CD4-positive, alpha-beta T cell treated with Interleukin-15 for 1 hour (primary cell): ENCODE measurements at regions not wholly inside any gene's neighbourhood (a gene's known extent, or its start where the extent isn't known, plus 50 kb on each side); places are given as distances from the start of the nearest gene placed in this dataset.
"Not testable (repeated sequence)": the region's sequence is repeated elsewhere in the genome, so short reads cannot be mapped to it uniquely, and the experiment has no call there.

Source experiments
- DNase-seq: peaks from one replicate; pipeline ENCODE4 v3.0.0-alpha.2; 2020

DNA sequence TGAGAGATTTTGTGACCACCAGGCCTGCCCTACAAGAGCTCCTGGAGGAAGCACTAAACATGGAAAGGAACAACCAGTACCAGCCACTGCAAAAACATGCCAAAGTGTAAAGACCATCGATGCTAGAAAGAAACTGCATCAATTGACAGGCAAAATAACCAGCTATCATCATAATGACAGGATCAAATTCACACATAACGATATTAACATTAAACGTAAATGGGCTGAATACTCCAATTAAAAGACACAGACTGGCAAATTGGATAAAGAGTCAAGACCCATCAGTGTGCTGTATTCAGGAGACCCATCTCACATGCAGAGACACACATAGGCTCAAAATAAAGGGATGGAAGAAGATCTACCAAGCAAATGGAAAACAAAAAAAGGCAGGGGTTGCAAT, 182.4 kb downstream of the PRELID2 start:
- DNase-seq = not testable (repeated sequence)

GRCh38 chr5:145647137-145647536, 188.0 kb downstream of the PRELID2 start:
- DNase-seq = not testable (repeated sequence)

- DNase-seq = not testable (repeated sequence)
Observed at GRCh38 chr5:145643214-145643613, 191.9 kb downstream of the PRELID2 start.

GRCh38 chr5:145637396-145637795, 197.7 kb downstream of the PRELID2 start:
- no peak for DNase-seq

DNA sequence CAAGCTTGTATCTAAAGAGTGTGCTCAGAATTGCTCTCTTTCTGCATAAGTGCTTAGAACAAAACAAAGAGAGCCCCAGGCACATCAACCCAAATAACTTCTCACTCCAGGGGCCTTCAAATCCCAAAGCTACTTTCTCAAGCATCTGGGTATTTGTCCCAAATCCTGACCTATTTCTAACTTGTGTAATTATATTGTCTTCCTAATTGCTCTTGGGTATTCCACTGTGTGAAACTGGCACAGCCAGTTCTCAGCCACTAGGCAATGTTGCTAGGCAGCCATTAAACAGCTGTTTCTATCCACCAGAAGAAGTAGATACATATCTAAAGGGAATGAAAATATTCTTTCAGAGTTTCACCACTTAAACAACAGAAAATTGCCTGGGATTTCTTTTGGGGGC, 198.8 kb downstream of the PRELID2 start:
- no peak for DNase-seq

DNA sequence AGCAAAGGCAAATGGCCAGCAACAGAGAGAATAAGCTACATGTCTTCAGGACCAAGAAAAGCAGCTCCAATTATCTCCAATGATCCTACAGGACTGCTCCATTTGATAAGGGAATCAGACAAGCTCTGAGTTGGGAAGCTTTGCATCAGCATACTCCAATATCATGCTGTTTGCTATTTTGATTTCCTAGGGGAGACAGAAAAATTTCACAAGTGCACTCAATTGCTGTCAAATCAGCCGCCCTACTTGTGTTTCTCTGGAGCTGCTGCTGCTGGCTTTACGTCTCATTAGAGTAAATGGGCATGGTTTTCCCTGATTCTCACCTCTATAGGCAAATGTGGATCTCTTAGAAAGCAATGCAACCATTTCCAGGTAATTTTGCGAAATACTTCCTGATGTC, 201.7 kb downstream of the PRELID2 start:
- DNase-seq = no peak

GRCh38 chr5:145632701-145633100, 202.4 kb downstream of the PRELID2 start:
- DNase-seq = no peak

- no peak for DNase-seq
Observed at GRCh38 chr5:145629047-145629446, 206.1 kb downstream of the PRELID2 start.

DNA sequence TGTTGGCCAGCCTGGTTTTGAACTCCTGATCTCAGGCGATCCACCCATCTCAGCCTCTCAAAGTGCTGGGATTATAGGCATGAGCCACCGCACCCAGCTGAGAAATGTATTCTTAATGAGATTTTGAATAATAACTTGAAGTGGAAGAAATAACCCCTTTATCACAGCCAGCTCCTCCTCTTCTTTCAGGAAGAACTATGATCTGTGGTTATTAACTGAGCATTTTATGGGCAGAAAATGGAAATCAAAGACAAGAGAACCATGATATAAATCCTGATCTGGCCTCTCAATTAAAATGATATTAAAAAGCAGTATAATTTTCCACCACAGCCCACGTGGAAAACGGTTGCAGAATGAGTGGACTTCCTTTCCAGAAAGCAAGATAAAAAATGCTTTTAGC, 206.6 kb downstream of the PRELID2 start:
- DNase-seq = no peak

- no peak for DNase-seq
Observed at GRCh38 chr5:145619806-145620310, 215.3 kb downstream of the PRELID2 start.

DNA sequence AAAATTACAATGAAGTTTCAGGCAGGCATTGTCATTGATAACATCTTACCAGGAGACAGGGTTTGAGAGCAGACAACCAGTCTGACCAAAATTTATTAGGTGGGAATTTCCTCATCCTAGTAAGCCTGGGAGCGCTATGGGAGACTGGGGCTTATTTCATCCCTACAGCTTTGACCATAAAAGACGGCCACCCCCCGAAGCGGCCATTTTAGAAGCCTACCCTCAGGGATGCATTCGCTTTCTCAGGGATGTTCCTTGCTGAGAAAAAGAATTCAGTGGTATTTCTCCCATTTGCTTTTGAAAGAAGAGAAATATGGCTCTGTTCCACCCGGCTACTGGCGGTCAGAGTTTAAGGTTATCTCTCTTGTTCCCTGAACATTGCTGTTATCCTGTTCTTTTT, 218.4 kb downstream of the PRELID2 start:
- DNase-seq = not testable (repeated sequence)

DNA sequence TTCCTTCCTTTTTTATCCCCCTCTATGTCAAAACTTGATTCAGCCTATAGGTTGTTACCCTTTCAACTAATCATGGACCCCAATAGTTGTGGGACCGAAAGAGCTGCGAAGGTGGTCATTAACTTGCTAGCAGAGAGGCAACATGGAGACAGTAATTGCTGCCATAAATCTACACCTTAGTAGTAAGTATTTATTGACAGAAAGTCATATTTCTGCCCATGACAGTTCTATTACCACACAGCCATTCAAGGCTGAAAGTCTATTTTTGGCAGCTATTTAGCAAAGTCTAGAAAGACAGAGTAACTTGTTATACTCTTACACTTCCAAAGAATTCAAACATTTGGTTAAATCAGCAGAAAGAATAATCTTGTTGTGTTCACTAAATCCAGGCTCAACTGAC, 236.2 kb downstream of the PRELID2 start:
- DNase-seq = no peak

DNA sequence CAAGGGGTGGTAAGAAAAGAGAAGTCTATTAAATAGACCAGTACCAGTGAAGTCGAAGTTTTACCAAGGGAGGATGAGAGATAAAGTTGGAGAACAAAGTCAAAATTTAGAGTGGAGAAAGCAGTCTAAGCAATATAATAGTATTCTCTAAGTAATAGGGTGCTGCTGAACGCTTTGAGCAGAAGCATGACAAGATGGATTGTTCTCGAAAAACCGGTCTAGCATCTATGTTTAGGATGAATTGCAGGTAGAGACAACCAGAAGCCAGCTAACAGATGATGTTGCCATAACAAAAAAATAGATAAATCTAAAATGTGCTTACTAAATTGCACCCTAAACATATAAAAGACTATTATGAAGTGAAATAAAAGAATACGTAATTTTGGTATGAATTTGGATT, 237.0 kb downstream of the PRELID2 start:
- no peak for DNase-seq

DNA sequence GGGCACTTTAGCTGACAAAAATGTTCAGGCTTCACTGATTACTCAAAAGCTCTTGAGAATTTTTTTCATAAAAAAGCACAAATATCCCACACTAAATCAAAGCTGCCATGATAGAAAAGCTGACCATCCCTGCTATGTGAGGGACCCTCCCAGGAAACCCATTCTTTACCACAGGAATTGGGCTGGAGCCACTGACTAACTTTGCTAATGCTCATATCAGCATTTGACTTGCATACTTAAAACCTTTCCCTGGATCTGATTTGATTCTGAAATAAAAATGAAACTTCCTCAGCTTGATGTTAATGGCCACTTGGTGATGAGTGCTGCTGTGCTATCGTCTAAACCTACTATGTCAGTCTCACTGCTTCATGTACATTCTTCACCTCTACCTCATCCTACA, 243.6 kb downstream of the PRELID2 start:
- DNase-seq = no peak

DNA sequence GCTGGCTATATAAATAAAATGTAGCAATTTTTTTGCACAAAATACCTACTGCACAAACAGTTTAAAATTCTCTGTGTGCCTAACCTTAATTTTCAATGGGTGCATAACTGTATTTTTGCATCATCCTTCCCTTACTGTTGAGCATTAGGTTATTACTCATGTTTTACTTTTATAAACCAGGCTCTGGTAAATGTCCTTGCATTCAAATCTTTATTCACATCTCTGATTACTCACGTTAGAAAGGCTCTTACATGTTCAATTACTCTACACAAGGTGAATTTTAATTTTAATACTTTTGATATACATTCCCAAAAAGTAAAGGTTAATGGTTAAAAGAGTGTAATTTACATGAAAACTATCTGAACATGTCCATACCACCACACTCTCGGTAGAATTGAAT, 246.1 kb downstream of the PRELID2 start:
- DNase-seq = no peak

DNA sequence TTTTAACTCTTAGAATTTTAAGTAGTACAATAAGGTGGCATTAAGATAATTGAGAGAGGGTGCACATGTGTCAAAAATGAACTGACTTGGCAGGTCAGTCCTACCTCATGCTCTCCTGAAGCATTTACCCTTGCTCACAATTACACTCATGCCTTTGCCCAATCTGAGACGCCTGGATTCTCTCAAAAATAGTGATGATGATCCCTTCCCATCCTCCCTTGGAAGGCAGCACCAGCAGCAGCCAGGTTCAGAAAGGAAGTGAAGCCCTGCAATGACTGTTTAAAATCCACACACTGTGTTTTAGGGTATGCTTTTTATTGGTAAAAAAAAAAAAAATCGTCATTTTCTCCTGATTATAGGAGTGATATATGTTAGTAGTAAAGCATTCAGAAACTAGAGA, 246.6 kb downstream of the PRELID2 start:
- no peak for DNase-seq

GRCh38 chr5:145588113-145588512, 247.0 kb downstream of the PRELID2 start:
- DNase-seq = no peak

- DNase-seq = no peak
Observed at GRCh38 chr5:145587710-145588109, 247.4 kb downstream of the PRELID2 start.

DNA sequence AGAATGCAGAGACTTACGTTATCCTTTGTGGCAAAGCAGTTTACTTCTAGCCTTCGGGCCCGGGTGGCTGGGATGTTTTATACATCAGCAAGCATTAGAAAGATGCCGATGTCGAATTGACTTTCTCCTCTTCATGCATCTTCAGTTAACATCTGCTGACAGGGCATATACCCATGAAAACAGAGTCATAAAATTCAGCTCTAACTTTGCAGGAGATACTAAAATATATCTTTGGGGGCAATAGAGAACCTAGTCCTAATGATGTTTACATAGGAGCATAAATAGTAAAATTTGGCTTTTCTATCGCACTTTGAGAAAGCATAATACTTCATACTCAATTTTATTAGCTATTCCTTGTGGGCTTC, 247.9 kb downstream of the PRELID2 start:
- DNase-seq = no peak

GRCh38 chr5:145586661-145587307, 248.4 kb downstream of the PRELID2 start:
- no peak for DNase-seq

DNA sequence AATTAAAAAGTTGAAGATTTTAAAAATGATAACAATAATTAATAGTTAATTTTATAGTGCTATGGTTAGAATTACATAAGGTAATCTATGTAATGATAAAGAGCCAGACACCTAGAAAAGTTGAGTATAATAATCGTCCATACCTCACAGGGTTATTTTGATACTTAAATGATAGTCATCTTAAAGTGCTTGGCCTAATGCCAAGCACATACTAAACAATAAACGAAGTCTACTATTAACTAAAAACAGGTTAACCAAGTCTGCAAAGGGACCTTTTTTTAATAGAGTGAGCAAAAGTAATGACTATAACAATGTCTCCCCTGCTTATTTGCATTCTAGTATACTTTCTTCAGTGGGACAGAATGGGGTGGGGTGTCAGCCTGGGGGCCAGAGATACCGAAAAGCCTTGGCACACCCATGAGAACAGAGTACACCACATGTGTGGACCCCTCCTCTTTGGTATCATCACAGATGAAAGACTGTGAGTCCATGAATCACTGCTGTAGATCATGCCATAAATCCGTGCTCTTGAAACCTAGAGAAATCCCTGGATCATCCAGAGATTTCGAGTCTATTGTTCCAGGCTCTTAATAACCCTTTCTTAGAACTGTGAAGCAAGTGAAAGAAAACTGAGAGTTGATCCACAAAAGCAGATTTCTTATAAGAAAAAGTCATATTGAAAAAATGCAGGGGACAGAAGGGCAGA, 249.5 kb downstream of the PRELID2 start:
- DNase-seq = no peak

- DNase-seq = no peak
Observed at GRCh38 chr5:145579301-145579700, 255.8 kb downstream of the PRELID2 start.

DNA sequence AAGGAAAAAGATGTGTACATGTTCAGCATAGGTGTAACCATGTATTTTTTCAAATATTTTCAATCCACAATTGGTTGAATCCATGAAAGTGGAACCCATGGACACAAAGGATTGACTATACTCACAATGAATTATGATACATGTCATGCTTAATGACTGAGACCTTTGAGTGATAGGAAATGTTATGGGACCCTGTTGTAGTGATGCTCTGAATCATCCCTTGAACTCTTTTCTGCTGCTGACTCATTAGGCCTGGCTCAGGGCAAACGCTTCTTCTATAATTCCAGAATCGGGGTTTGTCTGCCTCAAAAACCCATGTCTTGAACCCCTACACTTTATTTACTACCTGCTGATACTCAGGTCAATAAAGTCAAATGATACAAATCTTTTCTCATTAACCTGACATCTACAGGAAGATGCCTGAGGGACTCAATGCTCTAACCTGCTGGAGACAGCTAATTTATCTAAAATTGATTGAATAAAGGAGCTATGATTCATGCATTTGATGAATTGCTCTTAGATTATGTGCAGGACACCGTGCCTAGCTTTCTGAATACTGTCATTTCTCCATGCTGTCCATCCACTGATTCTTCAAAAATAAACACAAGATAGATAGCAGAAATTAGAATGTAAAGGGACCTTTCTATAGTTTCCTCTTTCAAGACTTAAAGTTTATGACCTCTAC, 260.1 kb downstream of the PRELID2 start:
- DNase-seq = no peak

DNA sequence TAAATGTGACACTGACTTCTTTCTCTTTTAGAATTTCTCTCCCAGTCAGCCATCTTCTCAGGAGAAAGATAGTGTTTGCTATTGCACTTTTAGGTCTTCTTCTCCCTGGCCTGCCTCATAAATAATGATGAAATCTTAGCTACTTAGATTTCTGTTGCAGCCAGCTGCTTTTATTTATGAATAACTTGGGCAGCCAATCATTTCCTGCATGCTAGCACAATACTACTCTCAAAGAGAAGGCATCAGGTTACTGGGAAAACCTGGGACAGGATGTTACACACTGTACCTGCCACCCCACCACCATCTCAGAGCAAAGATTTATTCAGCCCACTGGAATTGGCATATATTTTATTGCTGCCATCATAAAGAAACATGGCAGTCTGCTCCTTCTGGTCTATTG, 266.6 kb downstream of the PRELID2 start:
- DNase-seq = no peak
